Endothelial cell of umbilical vein (primary cell): ENCODE measurements at regions not wholly inside any gene's neighbourhood (a gene's known extent, or its start where the extent isn't known, plus 50 kb on each side); places are given as distances from the start of the nearest gene placed in this dataset.

Source experiments
- CTCF ChIP-seq, 2 donors: IDR thresholded peaks; 1 replicate in 1 of 2; 2 replicates in 1 of 2; pipeline ENCODE4 v1.5.1; 2011; ENCODE audit warnings: low read length in 2 of 2, mild to moderate bottlenecking in 2 of 2, moderate library complexity in 2 of 2, control low read depth in 1 of 2, inconsistent platforms in 1 of 2, low read depth in 1 of 2; ENCODE audit not compliant: insufficient read depth in 1 of 2; ENCODE audit errors: extremely low read depth in 1 of 2
- EZH2 ChIP-seq: IDR thresholded peaks from 2 replicates; pipeline ENCODE4 v1.6.1; 2012; ENCODE audit warnings: borderline replicate concordance, low read depth, mild to moderate bottlenecking, moderate library complexity, low read length, inconsistent platforms; ENCODE audit not compliant: severe bottlenecking
- GATA2 ChIP-seq: IDR thresholded peaks from 2 replicates; pipeline ENCODE4 v1.7.0; 2011; ENCODE audit warnings: low read depth, mild to moderate bottlenecking, moderate library complexity, mixed read lengths, low read length; ENCODE audit not compliant: insufficient read length, insufficient read depth
- JUN ChIP-seq: IDR thresholded peaks from 2 replicates; pipeline ENCODE4 v1.6.1; 2011; ENCODE audit warnings: borderline replicate concordance, low read depth; ENCODE audit not compliant: insufficient read length, insufficient read depth
- MAX ChIP-seq: IDR thresholded peaks from 2 replicates; pipeline ENCODE4 v1.6.1; 2011; ENCODE audit not compliant: insufficient read depth, insufficient read length
- POLR2A ChIP-seq: IDR thresholded peaks from 2 replicates; pipeline ENCODE4 v1.6.1; 2012; ENCODE audit warnings: low read depth, mild to moderate bottlenecking, control low read depth, low read length
- POLR2AphosphoS5 ChIP-seq: IDR thresholded peaks from 2 replicates; pipeline ENCODE4 v1.6.1; 2012; ENCODE audit warnings: low read depth, mild to moderate bottlenecking, control low read depth, low read length, moderate library complexity; ENCODE audit not compliant: insufficient read depth

DNA sequence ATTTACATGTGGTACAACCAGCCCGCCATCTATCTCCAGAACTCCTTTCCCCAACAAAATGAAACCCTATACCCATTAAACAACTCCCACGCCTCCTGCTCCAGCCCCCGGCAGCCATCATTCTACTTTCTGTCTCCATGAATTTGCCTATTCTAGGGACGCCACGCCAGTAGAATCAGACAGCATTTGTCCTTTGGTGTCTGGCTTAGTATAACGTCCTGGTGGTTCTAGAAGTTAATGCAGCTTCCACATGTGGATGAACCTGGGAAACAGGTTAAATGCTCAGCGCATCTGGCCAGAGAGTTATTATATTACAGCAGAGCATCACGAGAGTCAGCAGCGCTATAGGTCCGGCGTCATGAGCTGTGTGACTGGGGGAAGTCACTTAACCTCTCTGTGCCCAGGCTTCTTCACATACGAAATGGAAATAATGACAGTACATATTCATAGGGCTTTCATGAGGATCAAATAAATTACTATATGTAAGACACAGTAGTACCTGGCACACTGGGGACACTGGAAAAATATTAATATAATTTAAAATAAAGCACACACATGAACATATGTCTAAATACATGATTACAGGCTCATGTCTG is 178.7 kb upstream of the TAB2 start:
- TF ChIP-seq CTCF (IDR thresholded peaks at IDR 0.05; ENCODE audit: extremely low read depth in 1 of 2, insufficient read depth in 1 of 2, low read depth in 1 of 2, low read length in 2 of 2) (no peak), POLR2A (no peak), GATA2 (no peak), EZH2 (no peak), POLR2AphosphoS5 (no peak), JUN (no peak), MAX (no peak)
